ENCODE measurements at regions not wholly inside any gene's neighbourhood (a gene's known extent, or its start where the extent isn't known, plus 50 kb on each side); places are given as distances from the start of the nearest gene placed in this dataset.

- TF ChIP-seq RAD21 (conservative IDR thresholded peaks at IDR 0.05) = no peak
- no peak for TF ChIP-seq EP300 (conservative IDR thresholded peaks at IDR 0.05; ENCODE audit: poor library complexity, severe bottlenecking)
- no peak for TF ChIP-seq TAF1 (IDR thresholded peaks at IDR 0.05; ENCODE audit: low read depth)
- no peak for TF ChIP-seq EZH2 (IDR thresholded peaks at IDR 0.05; ENCODE audit: borderline replicate concordance, insufficient read depth, low read length, poor library complexity, severe bottlenecking)
- TF ChIP-seq CTCF (IDR thresholded peaks at IDR 0.05; ENCODE audit: poor library complexity, severe bottlenecking) = no peak
- no peak for TF ChIP-seq POLR2AphosphoS5 (IDR thresholded peaks at IDR 0.05)
- no peak for TF ChIP-seq MXI1 (conservative IDR thresholded peaks at IDR 0.05; ENCODE audit: poor library complexity, severe bottlenecking)
- TF ChIP-seq REST (IDR thresholded peaks at IDR 0.05; ENCODE audit: borderline replicate concordance) = no peak
Measured at GRCh38 chr6:100259865-100260264, 204.9 kb downstream of the SIM1 start.
